ENCODE measurements at regions not wholly inside any gene's neighbourhood (a gene's known extent, or its start where the extent isn't known, plus 50 kb on each side); places are given as distances from the start of the nearest gene placed in this dataset.

- TF ChIP-seq, protein P1, sequence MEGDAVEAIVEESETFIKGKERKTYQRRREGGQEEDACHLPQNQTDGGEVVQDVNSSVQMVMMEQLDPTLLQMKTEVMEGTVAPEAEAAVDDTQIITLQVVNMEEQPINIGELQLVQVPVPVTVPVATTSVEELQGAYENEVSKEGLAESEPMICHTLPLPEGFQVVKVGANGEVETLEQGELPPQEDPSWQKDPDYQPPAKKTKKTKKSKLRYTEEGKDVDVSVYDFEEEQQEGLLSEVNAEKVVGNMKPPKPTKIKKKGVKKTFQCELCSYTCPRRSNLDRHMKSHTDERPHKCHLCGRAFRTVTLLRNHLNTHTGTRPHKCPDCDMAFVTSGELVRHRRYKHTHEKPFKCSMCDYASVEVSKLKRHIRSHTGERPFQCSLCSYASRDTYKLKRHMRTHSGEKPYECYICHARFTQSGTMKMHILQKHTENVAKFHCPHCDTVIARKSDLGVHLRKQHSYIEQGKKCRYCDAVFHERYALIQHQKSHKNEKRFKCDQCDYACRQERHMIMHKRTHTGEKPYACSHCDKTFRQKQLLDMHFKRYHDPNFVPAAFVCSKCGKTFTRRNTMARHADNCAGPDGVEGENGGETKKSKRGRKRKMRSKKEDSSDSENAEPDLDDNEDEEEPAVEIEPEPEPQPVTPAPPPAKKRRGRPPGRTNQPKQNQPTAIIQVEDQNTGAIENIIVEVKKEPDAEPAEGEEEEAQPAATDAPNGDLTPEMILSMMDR (IDR thresholded peaks at IDR 0.05; ENCODE audit: control extremely low read depth, extremely low read depth): no peak
- H3K27ac ChIP-seq (ENCODE audit: low read depth in 1 of 2, low read length in 1 of 2): no peak overlapping the region
- H3K9ac ChIP-seq (ENCODE audit: insufficient read depth in 1 of 2, low read length in 2 of 2): no peak overlapping the region
- no peak for DNase-seq
- H3K4me3 ChIP-seq: no peak overlapping the region
- no peaks in the 10 kb centered on the region for H3K27me3 ChIP-seq (ENCODE audit: control insufficient read depth in 3 of 3, insufficient read depth in 3 of 3, low read length in 2 of 3)
- H3K36me3 ChIP-seq (ENCODE audit: control insufficient read depth in 4 of 4, insufficient read depth in 4 of 4, low read length in 4 of 4): no peaks in the 10 kb centered on the region
- 89 to 90% methylated on average over 3 of the region's 3 CpGs for WGBS, 2 donors
- no peak for ATAC-seq (ENCODE audit: insufficient read depth, low FRiP score)
- H3K4me1 ChIP-seq (ENCODE audit: control insufficient read depth in 5 of 5, insufficient read depth in 5 of 5, low read length in 5 of 5): no peaks in the 10 kb centered on the region
- H3K9me3 ChIP-seq (ENCODE audit: control insufficient read depth in 4 of 4, insufficient read depth in 3 of 4, low read length in 3 of 4): no peaks in the 10 kb centered on the region
These were observed 483.9 kb downstream of the PYDC2 start for GRCh38 chr3:191944835-191945234.

GRCh38 chr3:191952186-191952585 is 491.2 kb downstream of the PYDC2 start:
- Histone ChIP-seq H3K27ac (ENCODE audit: low read depth in 1 of 2, low read length in 1 of 2) (no peak overlapping the region), H3K9ac (ENCODE audit: insufficient read depth in 1 of 2, low read length in 2 of 2) (no peak overlapping the region), H3K4me3 (no peak overlapping the region), H3K36me3 (ENCODE audit: control insufficient read depth in 4 of 4, insufficient read depth in 4 of 4, low read length in 4 of 4) (no peaks in the 10 kb centered on the region), H3K27me3 (ENCODE audit: control insufficient read depth in 3 of 3, insufficient read depth in 3 of 3, low read length in 2 of 3) (no peaks in the 10 kb centered on the region), H3K4me1 (ENCODE audit: control insufficient read depth in 5 of 5, insufficient read depth in 5 of 5, low read length in 5 of 5) (no peaks in the 10 kb centered on the region), H3K9me3 (ENCODE audit: control insufficient read depth in 4 of 4, insufficient read depth in 3 of 4, low read length in 3 of 4) (peaks cover 0 to 4% (median 0%) of the 10 kb centered on the region in 4 donors)
- TF ChIP-seq, protein P1 (IDR thresholded peaks at IDR 0.05; ENCODE audit: control extremely low read depth, extremely low read depth): no peak
- 93 to 94% methylated on average over 14 of the region's 14 CpGs for WGBS, 2 donors
- ATAC-seq (ENCODE audit: insufficient read depth, low FRiP score): no peak
- no peak for DNase-seq

DNA sequence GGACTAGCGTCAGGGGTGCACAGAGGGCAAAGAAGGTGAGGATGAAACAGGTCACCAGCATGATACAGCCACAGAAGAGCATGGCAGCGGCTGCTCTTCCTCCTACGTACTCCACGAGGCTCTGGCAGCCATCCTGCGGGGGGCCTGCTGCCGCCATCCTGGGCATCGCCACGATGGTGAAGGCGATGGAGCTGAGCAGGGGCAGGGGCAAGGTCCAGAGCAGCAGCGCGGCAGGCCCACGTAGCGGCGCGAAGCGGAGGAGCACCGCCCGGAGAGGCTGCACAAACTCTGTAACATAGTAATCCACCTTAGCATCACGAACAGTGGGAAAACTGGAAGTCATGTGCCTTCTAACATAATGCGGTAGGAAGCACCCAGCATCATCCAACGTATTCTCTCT is 491.6 kb downstream of the PYDC2 start:
- ATAC-seq (ENCODE audit: insufficient read depth, low FRiP score) (no peak), DNase-seq (no peak)
- WGBS, 2 donors: 91% methylated on average over 21 of the region's 21 CpGs
- H3K4me1 ChIP-seq (ENCODE audit: control insufficient read depth in 5 of 5, insufficient read depth in 5 of 5, low read length in 5 of 5): no peaks in the 10 kb centered on the region
- peaks cover 0 to 4% (median 0%) of the 10 kb centered on the region in 4 donors for H3K9me3 ChIP-seq (ENCODE audit: control insufficient read depth in 4 of 4, insufficient read depth in 3 of 4, low read length in 3 of 4)
- TF ChIP-seq, protein P1 (IDR thresholded peaks at IDR 0.05; ENCODE audit: control extremely low read depth, extremely low read depth): no peak
- no peak overlapping the region for H3K4me3 ChIP-seq
- no peaks in the 10 kb centered on the region for H3K36me3 ChIP-seq (ENCODE audit: control insufficient read depth in 4 of 4, insufficient read depth in 4 of 4, low read length in 4 of 4)
- no peaks in the 10 kb centered on the region for H3K27me3 ChIP-seq (ENCODE audit: control insufficient read depth in 3 of 3, insufficient read depth in 3 of 3, low read length in 2 of 3)
- H3K27ac ChIP-seq (ENCODE audit: low read depth in 1 of 2, low read length in 1 of 2): no peak overlapping the region
- no peak overlapping the region for H3K9ac ChIP-seq (ENCODE audit: insufficient read depth in 1 of 2, low read length in 2 of 2)

DNA sequence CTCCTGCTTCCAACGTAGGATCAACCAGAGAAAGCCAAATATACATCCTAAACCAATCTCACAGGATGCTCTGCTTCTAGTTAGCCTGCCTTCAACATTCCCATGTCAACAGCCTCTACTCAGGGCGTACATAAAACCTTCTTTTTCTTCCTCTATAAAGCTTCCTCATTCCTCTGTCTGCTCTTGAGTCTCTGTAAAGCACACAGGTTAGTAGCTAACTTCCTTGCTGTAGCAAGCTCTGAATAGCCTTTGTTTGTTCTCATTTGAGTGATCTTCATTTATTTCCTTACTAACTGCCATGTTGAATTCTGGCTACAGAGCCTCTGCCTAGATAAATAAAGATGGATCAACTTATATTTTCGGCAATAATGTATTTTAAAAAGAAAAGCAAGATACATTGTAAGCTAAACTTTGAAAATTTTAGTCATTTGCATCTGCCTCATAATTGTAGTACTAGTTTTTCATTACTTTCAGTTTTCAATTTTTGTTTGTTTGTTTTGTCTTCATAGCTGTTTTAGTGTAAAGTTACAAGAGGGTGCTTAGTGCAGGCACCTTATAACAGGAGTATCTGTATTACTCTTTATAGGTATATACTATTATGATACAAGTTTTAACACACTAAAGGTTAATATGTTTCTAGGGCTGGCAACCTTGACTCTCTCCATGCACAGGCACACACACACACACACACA is 498.2 kb downstream of the PYDC2 start:
- DNase-seq: peak in 2 of 3 donors; percentile 2 to 18

More for the DNA sequence above, 498.2 kb downstream of the PYDC2 start:
- Histone ChIP-seq H3K36me3 (ENCODE audit: control insufficient read depth in 4 of 4, insufficient read depth in 4 of 4, low read length in 4 of 4) (no peaks in the 10 kb centered on the region), H3K27me3 (ENCODE audit: control insufficient read depth in 3 of 3, insufficient read depth in 3 of 3, low read length in 2 of 3) (no peaks in the 10 kb centered on the region), H3K27ac (ENCODE audit: low read depth in 1 of 2, low read length in 1 of 2) (peak overlapping the region in 1 of 2 donors; percentile 56), H3K9me3 (ENCODE audit: control insufficient read depth in 4 of 4, insufficient read depth in 3 of 4, low read length in 3 of 4) (no peaks in the 10 kb centered on the region), H3K9ac (ENCODE audit: insufficient read depth in 1 of 2, low read length in 2 of 2) (no peak overlapping the region), H3K4me3 (no peak overlapping the region), H3K4me1 (ENCODE audit: control insufficient read depth in 5 of 5, insufficient read depth in 5 of 5, low read length in 5 of 5) (peaks cover 0 to 3% (median 0%) of the 10 kb centered on the region in 5 donors)
- 40 to 48% methylated on average over 3 of the region's 3 CpGs for WGBS, 2 donors
- TF ChIP-seq, protein P1 (IDR thresholded peaks at IDR 0.05; ENCODE audit: control extremely low read depth, extremely low read depth): no peak
- peak; percentile 19 for ATAC-seq (ENCODE audit: insufficient read depth, low FRiP score)
